Femur (tissue), 1 donor: ENCODE measurements at regions not wholly inside any gene's neighbourhood (a gene's known extent, or its start where the extent isn't known, plus 50 kb on each side); places are given as distances from the start of the nearest gene placed in this dataset.

Source experiments
- DNase-seq: peaks from one replicate; pipeline ENCODE4 v3.0.0-alpha.2; 2017

DNA sequence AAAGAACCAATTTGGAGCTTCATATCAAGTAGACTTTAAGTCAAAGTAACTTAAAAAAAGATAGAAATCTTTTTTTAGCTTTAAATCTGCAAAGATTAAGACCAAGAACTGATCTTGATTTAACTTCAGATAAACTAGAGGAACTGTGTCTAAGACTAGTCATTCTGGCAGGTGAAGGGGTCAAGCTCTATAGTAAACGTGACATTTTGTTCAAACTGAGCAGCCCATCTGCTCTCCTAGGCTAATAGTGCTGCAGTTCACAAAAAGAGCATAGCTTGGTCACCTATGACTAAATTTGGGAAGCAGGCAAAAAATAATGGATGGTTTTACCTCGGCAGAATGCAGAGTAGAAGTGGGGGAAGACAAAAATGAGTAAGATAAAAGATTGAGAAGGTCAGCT, 168.8 kb upstream of the ALCAM start:
- DNase-seq: no peak

DNA sequence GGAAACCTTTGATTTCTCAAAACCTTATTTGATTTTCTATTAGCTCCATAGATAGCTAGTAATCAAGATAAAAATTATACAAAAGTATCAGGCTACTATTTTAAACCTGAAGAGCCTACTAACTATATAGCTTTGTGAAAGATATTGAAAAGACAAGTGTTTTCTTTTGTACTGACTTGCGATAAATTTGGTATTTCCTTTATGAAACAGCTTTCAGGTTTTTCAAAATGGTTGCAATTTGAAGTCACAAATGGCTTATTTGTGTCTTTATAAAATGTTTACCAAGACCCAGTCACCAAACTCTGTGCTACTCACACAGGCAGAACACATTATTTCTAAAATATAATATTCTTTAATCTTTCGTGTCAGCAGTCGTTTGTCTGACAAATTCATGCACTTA, 167.5 kb upstream of the ALCAM start:
- DNase-seq: no peak

GRCh38 chr3:105210141-105210540, 156.6 kb upstream of the ALCAM start:
- no peak for DNase-seq

GRCh38 chr3:105214590-105214989, 152.1 kb upstream of the ALCAM start:
- no peak for DNase-seq

DNA sequence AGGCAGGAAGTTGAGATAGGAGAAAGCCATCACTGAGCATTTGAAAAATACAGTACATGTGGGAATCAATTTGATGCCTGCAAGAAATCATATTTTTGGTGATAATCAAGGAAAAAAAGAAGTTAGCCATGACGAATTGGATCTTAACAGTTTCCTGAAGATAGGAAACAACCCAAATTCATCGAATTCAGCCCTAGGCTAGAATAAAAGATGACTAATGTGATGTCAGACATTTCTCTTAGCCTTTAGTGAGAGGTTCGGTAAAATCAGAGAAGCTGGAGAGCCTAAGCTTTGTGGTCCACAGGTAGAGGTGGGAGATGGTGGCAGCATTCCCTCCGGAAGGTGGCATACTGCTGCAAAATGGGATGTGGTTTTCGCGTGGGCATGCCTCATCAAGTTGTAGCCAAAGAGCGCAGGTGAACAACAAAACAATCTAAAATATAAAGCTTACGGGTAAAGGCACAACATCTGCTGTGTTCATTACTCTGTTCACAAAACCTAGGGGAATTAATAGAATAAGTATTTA, 144.1 kb upstream of the ALCAM start:
- DNase-seq: no peak

DNA sequence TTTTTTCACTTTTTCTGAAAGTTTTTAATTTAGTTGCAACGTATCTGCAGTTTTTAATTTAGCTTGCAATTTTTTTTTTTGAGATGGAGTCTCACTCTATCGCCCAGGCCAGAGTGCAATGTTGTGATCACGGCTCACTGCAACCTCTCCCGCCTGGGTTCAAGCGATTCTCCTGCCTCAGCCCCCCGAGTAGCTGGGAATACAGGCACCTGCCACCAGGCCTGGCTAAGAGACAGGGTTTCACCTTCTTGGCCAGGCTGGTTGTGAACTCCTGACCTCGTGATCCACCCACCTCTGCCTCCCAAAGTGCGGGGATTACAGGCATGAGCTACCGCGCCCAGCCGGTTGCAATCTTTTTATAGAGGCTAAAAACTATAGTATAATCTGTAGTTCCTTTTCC, 142.9 kb upstream of the ALCAM start:
- no peak for DNase-seq

GRCh38 chr3:105228696-105229095, 138.0 kb upstream of the ALCAM start:
- no peak for DNase-seq

DNA sequence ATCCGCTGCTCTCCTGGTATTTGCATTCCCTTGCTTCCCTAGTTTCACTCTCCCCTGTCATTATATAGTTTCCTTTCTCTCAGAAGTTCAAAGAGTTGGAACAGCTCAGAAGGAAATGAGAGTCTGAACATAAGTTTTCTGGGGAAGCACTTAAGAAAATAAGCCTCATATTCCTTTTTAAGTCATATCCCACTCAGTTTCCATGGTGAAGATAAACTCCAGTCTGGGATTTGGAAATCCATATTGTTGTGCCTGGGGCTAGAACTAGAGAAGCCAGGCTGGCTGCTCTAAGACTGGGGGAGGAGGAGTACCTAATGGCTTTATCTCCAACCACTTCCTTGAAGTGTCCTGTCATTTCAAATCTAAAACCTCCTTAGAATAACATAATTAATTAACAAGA, 134.2 kb upstream of the ALCAM start:
- DNase-seq: no peak

GRCh38 chr3:105233010-105233409, 133.7 kb upstream of the ALCAM start:
- DNase-seq: no peak

DNA sequence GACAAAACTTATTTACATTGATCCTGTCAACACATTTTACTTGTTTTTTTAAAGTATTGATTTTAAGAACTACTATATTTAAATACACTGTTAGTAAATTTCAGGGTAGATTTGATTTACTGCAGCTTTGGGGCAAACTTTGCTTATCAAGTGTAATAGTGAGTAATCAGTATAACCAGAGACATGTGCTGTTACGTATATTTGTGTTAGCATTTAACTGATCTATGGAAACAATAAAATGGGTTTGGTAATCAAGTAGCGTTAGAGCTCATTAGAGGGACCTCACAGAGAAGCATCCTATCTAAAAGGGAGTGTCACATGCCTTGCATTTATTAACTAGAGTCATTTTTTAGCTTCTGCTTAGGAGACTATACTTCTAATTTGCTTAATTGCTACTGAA, 131.5 kb upstream of the ALCAM start:
- DNase-seq: no peak

GRCh38 chr3:105235785-105236184, 130.9 kb upstream of the ALCAM start:
- DNase-seq: no peak

- DNase-seq: no peak
Observed at GRCh38 chr3:105238367-105238766, 128.3 kb upstream of the ALCAM start.

GRCh38 chr3:105243076-105243475, 123.6 kb upstream of the ALCAM start:
- no peak for DNase-seq

GRCh38 chr3:105246536-105246935, 120.2 kb upstream of the ALCAM start:
- no peak for DNase-seq

- DNase-seq: no peak
Observed at GRCh38 chr3:105253225-105253624, 113.5 kb upstream of the ALCAM start.

GRCh38 chr3:105254154-105254553, 112.6 kb upstream of the ALCAM start:
- no peak for DNase-seq

- DNase-seq: no peak
Observed at GRCh38 chr3:105255350-105255749, 111.4 kb upstream of the ALCAM start.

- no peak for DNase-seq
Observed at GRCh38 chr3:105259496-105259895, 107.2 kb upstream of the ALCAM start.

GRCh38 chr3:105260385-105260784, 106.3 kb upstream of the ALCAM start:
- no peak for DNase-seq

DNA sequence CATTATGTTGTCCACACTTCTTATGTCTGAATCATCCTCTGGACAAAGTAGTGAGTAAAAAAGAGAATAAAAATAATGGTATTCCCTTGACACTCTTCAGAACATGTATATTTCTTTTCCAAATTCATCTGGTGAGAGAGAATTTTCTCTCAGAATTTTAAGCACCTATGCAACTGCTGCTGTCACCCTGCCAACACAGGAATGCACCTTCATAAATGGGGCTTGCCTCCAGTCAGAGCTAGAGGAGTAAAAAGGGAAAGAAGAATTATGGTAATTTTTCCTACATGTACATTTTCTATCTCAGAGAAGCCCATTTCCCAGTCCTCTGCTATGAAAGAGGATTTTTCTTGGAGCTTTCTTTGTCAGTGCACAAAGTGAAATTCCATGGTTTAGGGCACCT, 92.2 kb upstream of the ALCAM start:
- DNase-seq: no peak

DNA sequence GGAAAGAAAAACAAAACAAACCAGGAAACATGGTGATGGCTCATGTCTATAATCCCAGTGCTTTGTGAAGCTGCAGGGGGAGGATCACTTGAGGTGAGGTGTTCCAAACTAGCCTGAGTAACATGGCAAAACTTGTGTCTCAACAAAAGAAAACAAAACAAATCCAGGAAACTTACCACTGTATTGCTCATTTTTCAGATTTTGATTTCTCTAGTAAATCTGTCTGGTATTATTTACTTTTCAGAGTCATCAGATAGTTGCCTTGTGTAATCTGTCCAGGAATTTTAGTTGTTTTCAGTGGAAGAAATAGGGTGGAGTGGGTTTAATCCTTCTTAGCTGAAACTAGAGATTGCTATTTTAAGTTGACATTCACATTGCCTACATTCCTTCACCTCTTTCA, 91.8 kb upstream of the ALCAM start:
- no peak for DNase-seq

DNA sequence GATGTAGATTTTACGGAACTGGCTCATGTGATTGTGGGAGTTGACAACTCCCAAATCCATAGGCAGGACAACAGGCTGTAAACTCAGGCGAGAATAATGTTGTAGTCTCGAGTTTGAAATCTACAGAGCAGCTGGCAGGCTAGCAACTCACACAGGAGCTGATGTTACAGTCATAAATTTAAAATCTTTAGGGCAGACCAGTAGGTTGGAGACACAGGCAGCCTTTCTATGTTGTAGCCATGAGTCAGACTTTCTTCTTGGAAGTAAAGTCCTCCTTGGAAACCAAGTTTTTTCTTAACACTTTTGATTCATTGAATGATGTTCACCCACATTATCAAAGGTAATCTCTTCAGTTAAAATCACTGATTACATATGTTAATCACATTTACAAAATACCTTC, 89.1 kb upstream of the ALCAM start:
- DNase-seq: no peak

GRCh38 chr3:105278688-105279087, 88.0 kb upstream of the ALCAM start:
- DNase-seq: no peak

GRCh38 chr3:105281989-105282388, 84.7 kb upstream of the ALCAM start:
- DNase-seq: no peak

DNA sequence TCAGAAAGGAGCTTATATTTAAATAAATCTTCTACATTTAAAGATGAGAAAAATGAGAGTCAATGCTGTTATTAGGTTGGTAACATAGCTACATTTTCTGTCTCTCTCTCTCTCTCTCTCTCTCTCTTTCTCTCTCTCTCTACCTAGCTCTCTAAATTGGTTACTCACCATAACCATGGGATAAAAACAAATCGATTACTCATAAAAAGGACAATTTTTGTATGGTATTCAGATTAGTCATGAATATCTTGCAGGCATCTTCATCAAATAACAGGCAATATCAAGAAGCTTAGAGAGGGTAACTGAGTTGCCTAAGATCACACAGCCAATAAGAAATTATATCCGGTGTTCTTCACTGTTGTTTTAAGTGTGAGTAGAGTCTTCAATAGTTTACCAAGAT, 81.8 kb upstream of the ALCAM start:
- no peak for DNase-seq

- no peak for DNase-seq
Observed at GRCh38 chr3:105285653-105286241, 81.0 kb upstream of the ALCAM start.
